ENCODE measurements at regions not wholly inside any gene's neighbourhood (a gene's known extent, or its start where the extent isn't known, plus 50 kb on each side); places are given as distances from the start of the nearest gene placed in this dataset.
A peak's percentile ranks its signal among the peaks of the same experiment; 100 is the strongest.

GRCh38 chr10:78252286-78252685, 218.6 kb downstream of the RPS24 start:
- no peak for TF ChIP-seq CTCF (IDR thresholded peaks at IDR 0.05; ENCODE audit: low read depth, low read length)

GRCh38 chr10:78253063-78253853, 219.6 kb downstream of the RPS24 start:
- no peak for TF ChIP-seq CTCF (IDR thresholded peaks at IDR 0.05; ENCODE audit: low read depth, low read length)
- no peak overlapping the region for H3K4me3 ChIP-seq (ENCODE audit: low read depth, low read length)
- no peak for DNase-seq (ENCODE audit: low read depth, low spot score)
- CTCF ChIA-PET, result no interaction called here
- H3K9me3 ChIP-seq (ENCODE audit: control insufficient read depth, insufficient read depth, low read length), result no peaks in the 10 kb centered on the region
- no peak overlapping the region for H3K27ac ChIP-seq (ENCODE audit: low read depth, low read length)
- H3K27me3 ChIP-seq (ENCODE audit: control insufficient read depth, insufficient read depth, low read length), result no peaks in the 10 kb centered on the region
- POLR2A ChIA-PET, result no interaction called here

More at GRCh38 chr10:78252286-78252685, 218.6 kb downstream of the RPS24 start:
- Histone ChIP-seq H3K4me3 (ENCODE audit: low read depth, low read length) (no peak overlapping the region), H3K27ac (ENCODE audit: low read depth, low read length) (no peak overlapping the region), H3K9me3 (ENCODE audit: control insufficient read depth, insufficient read depth, low read length) (no peaks in the 10 kb centered on the region), H3K27me3 (ENCODE audit: control insufficient read depth, insufficient read depth, low read length) (no peaks in the 10 kb centered on the region)
- CTCF ChIA-PET, result no interaction called here
- POLR2A ChIA-PET, result no interaction called here
- DNase-seq (ENCODE audit: low read depth, low spot score), result no peak

- Histone ChIP-seq H3K27me3 (ENCODE audit: control insufficient read depth, insufficient read depth, low read length) (no peaks in the 10 kb centered on the region), H3K27ac (ENCODE audit: low read depth, low read length) (no peak overlapping the region), H3K9me3 (ENCODE audit: control insufficient read depth, insufficient read depth, low read length) (no peaks in the 10 kb centered on the region), H3K4me3 (ENCODE audit: low read depth, low read length) (no peak overlapping the region)
- TF ChIP-seq CTCF (IDR thresholded peaks at IDR 0.05; ENCODE audit: low read depth, low read length), result no peak
- DNase-seq (ENCODE audit: low read depth, low spot score), result no peak
- POLR2A ChIA-PET, result no interaction called here
- CTCF ChIA-PET, result no interaction called here
These were observed 220.3 kb downstream of the RPS24 start for GRCh38 chr10:78254013-78254412.

- peak overlapping the region; percentile 97 for H3K27ac ChIP-seq (ENCODE audit: low read depth, low read length)
- TF ChIP-seq CTCF (IDR thresholded peaks at IDR 0.05; ENCODE audit: low read depth, low read length), result no peak
- ChIA-PET CTCF (interaction anchor here (1.5 kb wide), 1 partner anchor 208 kb away, joined by 4 read pairs; no protein-coding TSS in a partner anchor), POLR2A (interaction anchor here (1.0 kb wide), 2 partner anchors 81 to 205 kb away, joined by 3 read pairs; no protein-coding TSS in a partner anchor)
- H3K4me3 ChIP-seq (ENCODE audit: low read depth, low read length), result no peak overlapping the region
- no peaks in the 10 kb centered on the region for H3K9me3 ChIP-seq (ENCODE audit: control insufficient read depth, insufficient read depth, low read length)
- DNase-seq (ENCODE audit: low read depth, low spot score), result no peak
- no peaks in the 10 kb centered on the region for H3K27me3 ChIP-seq (ENCODE audit: control insufficient read depth, insufficient read depth, low read length)
These were observed 221.6 kb downstream of the RPS24 start for GRCh38 chr10:78255214-78255613.
